Thymus (tissue), 11 donors: ENCODE measurements at regions not wholly inside any gene's neighbourhood (a gene's known extent, or its start where the extent isn't known, plus 50 kb on each side); places are given as distances from the start of the nearest gene placed in this dataset.

Experiments used
- DNase-seq, 9 donors: peaks; one replicate each; pipeline ENCODE4 v3.0.0-alpha.2; 2013; ENCODE audit warnings: low spot score in 9 of 9, low read depth in 6 of 9, missing footprints in 1 of 9
- H3K27ac ChIP-seq, 2 donors: one replicate each; pipeline ENCODE4 v1.5.1; 2013; ENCODE audit warnings: control low read depth in 1 of 2, low read depth in 1 of 2, low read length in 1 of 2, mild to moderate bottlenecking in 1 of 2, moderate library complexity in 1 of 2
- H3K27me3 ChIP-seq, 2 donors: one replicate each; pipeline ENCODE4 v1.5.1; 2013; ENCODE audit warnings: low read length in 1 of 2; ENCODE audit not compliant: control insufficient read depth in 2 of 2, insufficient read depth in 1 of 2
- H3K36me3 ChIP-seq, 2 donors: one replicate each; pipeline ENCODE4 v1.5.1; 2013; ENCODE audit warnings: low read length in 1 of 2, mild to moderate bottlenecking in 1 of 2, moderate library complexity in 1 of 2; ENCODE audit not compliant: control insufficient read depth in 2 of 2, insufficient read depth in 2 of 2
- H3K4me1 ChIP-seq, 2 donors: one replicate each; pipeline ENCODE4 v1.5.1; 2013; ENCODE audit warnings: low read length in 2 of 2; ENCODE audit not compliant: control insufficient read depth in 2 of 2, insufficient read depth in 2 of 2
- H3K4me3 ChIP-seq, 2 donors: one replicate each; pipeline ENCODE4 v1.5.1; 2013; ENCODE audit warnings: low read length in 2 of 2, control low read depth in 1 of 2, mild to moderate bottlenecking in 1 of 2
- H3K9me3 ChIP-seq, 2 donors: one replicate each; pipeline ENCODE4 v1.5.1; 2013; ENCODE audit warnings: low read length in 1 of 2, mild to moderate bottlenecking in 1 of 2; ENCODE audit not compliant: control insufficient read depth in 2 of 2, insufficient read depth in 1 of 2
- WGBS: extraction: QIAGEN DNeasy Blood & Tissue Kit; methylation state at CpG from one replicate; pipeline ENCODE4 v1.1.7; 2013; 5-methylcytosine and 5-hydroxymethylcytosine counted together
- donor health status: healthy.

DNA sequence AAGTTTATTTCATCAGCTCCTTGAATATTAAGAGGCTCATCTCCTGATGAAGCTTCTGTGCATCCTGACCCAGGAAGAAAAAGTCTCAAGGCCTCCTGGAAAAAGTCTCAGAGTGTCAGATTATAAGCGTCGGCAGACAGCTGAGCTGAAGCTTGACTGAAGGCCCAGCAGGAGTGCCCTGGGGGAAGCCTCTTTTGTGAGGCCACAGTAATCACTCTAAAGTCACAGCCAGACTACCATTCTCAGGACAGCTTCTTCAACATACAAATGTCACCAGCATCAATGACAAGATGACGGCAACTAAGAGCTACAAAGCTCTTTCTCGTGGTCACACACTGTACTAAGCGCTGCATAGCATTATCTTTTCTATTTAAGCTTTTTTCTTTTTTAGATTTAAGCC lies 72.7 kb upstream of the LRRN1 start:
- Histone ChIP-seq H3K27me3 (no peaks in the 10 kb centered on the region), H3K4me3 (no peak overlapping the region), H3K36me3 (no peaks in the 10 kb centered on the region), H3K27ac (no peak overlapping the region), H3K4me1 (no peaks in the 10 kb centered on the region), H3K9me3 (no peaks in the 10 kb centered on the region)
- 78% methylated on average over 5 of the region's 5 CpGs for WGBS
- DNase-seq, result no peak

DNA sequence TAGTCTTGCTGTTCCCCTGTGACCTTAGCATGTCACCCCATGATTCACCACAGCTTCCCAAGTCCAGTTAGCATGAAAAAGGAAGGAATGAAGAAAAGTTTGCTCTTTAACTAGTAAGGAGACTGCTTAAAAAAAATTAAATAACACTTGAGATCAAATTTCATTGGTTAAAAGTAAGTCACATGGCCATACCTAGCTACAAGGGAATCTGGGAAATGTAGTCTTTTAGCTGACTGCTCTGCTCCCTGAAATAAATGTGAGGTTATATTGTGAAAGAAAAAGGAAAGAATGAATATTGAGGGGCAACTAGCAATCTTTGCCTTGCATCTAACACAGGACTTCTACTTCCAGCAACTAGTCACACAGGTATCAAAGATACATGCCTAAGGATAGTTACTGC lies 84.7 kb upstream of the LRRN1 start:
- DNase-seq, result no peak
- no peaks in the 10 kb centered on the region for H3K27me3 ChIP-seq
- H3K36me3 ChIP-seq, result no peaks in the 10 kb centered on the region
- H3K4me1 ChIP-seq, result no peaks in the 10 kb centered on the region
- no peak overlapping the region for H3K4me3 ChIP-seq
- H3K9me3 ChIP-seq, result peaks cover 0 to 6% of the 10 kb centered on the region in 2 donors
- H3K27ac ChIP-seq, result no peak overlapping the region

DNA sequence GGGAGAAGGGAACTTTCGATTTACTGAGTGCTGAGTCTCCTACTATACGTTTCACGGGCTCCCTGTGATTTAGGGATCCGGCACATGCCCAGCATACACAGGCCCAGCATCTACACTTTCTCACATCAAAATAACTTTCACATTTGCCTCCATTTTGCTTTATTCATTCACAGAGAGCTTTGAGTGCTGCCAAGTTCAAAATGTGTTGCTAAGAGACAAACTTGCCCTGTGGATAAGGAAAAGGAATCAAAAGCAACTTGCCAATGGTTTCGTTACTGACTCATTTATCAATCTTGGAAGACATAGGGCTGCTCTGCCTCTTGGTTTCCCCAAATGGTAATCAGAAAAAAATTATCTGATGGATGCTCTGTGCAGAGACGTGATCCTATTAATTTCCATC lies 86.3 kb upstream of the LRRN1 start:
- DNase-seq, result no peak
- WGBS, result 96% methylated on average over 6 of the region's 6 CpGs
- Histone ChIP-seq H3K4me3 (no peak overlapping the region), H3K27me3 (no peaks in the 10 kb centered on the region), H3K27ac (no peak overlapping the region), H3K4me1 (no peaks in the 10 kb centered on the region), H3K36me3 (no peaks in the 10 kb centered on the region), H3K9me3 (peaks cover 0 to 2% of the 10 kb centered on the region in 2 donors)

DNA sequence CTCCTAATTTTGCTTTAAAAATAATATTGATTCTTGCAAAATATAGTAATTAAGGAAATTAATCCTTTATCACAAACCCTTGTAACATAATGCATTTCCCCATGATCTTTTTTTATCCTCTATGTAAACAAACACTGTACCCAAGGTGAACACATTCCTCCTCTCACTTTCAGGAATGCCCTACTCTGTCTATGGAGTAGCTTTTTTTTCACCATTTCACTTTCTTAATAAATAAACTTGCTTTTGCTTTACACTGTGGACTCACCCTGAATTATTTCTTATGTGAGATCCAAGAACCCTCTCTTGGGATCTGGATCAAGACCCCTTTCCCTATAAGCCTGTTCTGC lies 90.5 kb upstream of the LRRN1 start:
- DNase-seq, result no peak
- H3K9me3 ChIP-seq, result peaks cover 0 to 2% of the 10 kb centered on the region in 2 donors
- H3K4me1 ChIP-seq, result no peaks in the 10 kb centered on the region
- H3K27ac ChIP-seq, result no peak overlapping the region
- no peaks in the 10 kb centered on the region for H3K36me3 ChIP-seq
- H3K27me3 ChIP-seq, result no peaks in the 10 kb centered on the region
- H3K4me3 ChIP-seq, result no peak overlapping the region

DNA sequence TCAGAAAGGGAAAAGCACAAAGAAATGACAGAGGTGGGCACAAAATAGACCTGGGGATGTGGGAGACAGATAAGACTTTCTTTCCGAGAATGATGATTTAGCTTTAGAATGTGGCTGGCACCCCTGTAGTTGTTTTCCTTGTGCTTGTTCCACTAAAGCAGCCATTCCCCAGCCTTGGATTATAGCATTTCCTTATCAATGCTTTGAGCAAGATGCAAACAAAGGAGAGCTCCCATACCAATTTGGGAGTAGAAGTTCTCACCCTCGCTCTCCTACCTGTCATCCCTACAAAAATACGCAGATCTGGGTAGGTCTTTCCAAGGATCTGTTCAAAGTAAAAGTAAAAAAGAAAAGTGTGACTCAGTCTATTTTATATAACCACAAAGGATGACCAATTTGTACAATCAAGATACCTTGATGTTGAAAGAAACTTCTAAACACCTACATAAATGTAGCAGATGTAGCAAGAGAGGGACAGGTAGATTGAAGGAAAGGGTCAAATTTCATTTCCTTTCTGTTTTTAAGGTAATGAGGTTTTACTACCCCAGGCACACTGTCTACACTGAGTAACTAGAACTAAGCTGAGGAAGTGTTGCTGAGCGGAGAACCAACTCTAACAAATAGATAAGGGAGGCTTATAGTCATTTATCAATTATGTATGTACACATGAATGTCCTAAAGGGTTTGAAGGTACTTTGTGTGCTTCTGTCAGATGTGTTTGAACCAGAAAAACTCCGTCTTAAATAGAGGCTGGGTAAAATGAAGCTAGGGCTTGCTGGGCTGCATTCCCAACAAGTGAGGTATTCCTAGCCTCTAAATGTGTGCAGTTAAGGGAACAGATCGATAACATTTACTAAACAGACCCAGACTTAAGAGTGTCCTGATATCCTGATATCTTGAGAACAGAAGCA lies 91.1 kb upstream of the LRRN1 start:
- H3K36me3 ChIP-seq, result no peaks in the 10 kb centered on the region
- no peak overlapping the region for H3K4me3 ChIP-seq
- WGBS, result 94% methylated on average over 6 of the region's 6 CpGs
- no peak for DNase-seq
- no peak overlapping the region for H3K27ac ChIP-seq
- H3K27me3 ChIP-seq, result no peaks in the 10 kb centered on the region
- no peaks in the 10 kb centered on the region for H3K4me1 ChIP-seq
- no peaks in the 10 kb centered on the region for H3K9me3 ChIP-seq

DNA sequence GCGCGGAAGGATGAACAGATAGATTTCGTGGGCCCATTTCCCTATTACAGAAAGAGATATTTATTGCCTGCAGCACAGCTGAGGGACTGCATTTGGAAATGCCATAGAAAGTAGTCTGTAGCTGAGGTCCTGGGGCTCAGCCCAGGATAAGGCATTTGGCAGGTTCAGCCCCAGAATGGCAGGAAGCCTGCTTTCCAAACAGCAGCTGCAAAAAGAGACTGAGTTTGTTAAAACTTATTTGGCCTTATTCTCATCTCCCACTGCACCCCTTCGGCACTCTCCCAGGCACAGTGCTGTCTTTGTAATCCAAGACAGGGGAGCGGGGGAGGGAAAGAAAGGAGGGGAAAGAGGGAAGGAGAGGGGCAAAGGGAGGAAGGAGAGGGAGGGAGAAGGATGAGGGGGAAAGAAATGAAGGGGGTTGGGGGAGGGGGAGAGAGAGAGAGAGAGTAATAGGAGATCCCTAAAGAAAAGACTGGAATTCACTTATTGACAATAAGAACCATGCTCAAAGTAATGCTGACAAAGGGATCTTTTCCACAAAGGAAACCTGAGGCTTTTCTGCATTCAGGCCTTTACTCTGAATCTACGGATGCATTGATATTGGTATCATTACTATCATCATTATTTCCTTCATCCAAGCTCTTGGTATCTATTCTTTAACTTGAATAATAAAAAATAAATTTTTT lies 94.0 kb upstream of the LRRN1 start:
- Histone ChIP-seq H3K36me3 (no peaks in the 10 kb centered on the region), H3K9me3 (no peaks in the 10 kb centered on the region), H3K4me3 (no peak overlapping the region), H3K4me1 (no peaks in the 10 kb centered on the region), H3K27me3 (no peaks in the 10 kb centered on the region), H3K27ac (no peak overlapping the region)
- WGBS, result 61% methylated on average over 6 of the region's 6 CpGs
- DNase-seq, result no peak

DNA sequence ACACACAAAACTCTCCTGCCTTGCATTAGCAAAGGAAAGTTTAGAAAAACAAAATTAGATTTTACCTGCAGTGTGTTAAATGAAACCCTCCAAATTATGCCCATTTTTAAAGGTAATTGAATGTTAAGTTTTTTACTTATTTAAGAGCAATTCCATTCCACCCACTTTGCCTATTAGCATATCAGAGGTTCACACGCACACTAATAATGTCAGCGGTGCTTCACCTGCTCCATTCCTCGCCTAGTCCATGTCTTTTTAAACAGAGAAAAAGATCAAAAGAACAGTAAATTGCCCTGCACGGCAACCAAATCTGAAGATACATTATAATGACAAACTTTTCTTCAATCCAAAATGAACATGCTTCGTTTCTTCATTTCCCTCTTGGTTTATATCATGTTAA lies 97.3 kb upstream of the LRRN1 start:
- 97% methylated on average over 5 of the region's 5 CpGs for WGBS

DNA sequence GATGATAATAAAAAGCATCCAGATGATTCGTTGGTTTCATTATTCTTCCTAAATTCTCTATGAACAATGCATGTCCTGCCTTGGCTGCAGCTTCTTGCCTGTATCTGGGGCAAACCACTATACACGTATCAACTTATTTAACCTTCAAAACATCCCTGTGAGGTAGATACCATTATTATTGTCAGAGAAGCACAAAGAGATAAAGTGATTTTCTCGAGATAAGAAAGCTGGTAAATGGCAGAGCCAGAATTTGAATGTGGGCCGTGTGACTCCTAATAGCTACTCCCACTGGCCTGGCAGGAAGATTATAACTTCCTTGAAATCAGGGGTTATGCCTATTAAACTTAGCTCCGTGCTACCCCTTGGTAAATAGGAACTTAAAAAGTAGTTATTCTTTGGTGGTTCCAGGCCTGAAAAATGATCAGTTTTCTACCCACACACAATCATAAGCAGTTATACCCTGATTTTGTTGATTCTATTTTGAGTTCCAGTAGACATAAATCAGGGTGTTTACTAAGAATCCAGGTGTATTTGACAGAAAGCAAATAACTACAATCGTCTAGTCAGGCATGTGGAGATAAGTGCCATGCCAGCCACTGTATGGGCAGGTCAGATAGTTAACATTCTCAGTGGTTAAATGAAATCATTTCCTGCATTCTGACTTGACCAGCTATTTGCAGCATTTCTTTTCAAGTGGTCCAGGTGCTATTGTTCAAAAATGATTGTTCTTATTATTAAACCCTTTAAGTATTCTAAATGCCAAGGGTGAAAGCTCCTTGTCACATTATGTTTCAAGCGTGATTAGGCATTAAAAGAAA lies 99.2 kb upstream of the LRRN1 start:
- Histone ChIP-seq H3K27ac (no peak overlapping the region), H3K36me3 (no peaks in the 10 kb centered on the region), H3K27me3 (no peaks in the 10 kb centered on the region), H3K4me3 (no peak overlapping the region), H3K9me3 (no peaks in the 10 kb centered on the region), H3K4me1 (no peaks in the 10 kb centered on the region)
- no peak for DNase-seq
- 90% methylated on average over 7 of the region's 7 CpGs for WGBS

More for the DNA sequence above, 97.3 kb upstream of the LRRN1 start:
- Histone ChIP-seq H3K9me3 (no peaks in the 10 kb centered on the region), H3K4me1 (no peaks in the 10 kb centered on the region), H3K36me3 (no peaks in the 10 kb centered on the region), H3K4me3 (no peak overlapping the region), H3K27ac (no peak overlapping the region), H3K27me3 (no peaks in the 10 kb centered on the region)
- DNase-seq, result no peak

DNA sequence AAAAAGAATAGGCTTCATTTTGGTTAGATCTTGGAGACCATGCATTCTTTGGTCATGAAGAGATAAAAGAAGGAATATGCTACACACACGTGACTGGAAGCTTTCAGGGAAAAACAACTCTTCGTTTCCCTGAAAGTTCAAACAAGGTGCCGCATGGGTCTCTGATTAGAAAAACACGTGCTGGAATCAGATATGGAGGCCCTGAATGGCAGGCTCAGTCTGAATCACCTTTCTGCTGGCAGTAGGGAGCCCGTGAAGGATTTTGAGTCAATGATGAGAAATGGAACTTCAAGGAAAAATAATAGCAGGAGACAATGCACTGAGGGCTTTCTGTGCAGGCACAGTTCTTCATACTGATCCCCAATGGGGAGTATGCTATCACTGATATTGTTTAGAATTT lies 99.8 kb upstream of the LRRN1 start:
- Histone ChIP-seq H3K4me1 (no peaks in the 10 kb centered on the region), H3K36me3 (no peaks in the 10 kb centered on the region), H3K27me3 (no peaks in the 10 kb centered on the region), H3K4me3 (no peak overlapping the region), H3K27ac (no peak overlapping the region), H3K9me3 (no peaks in the 10 kb centered on the region)
- 93% methylated on average over 5 of the region's 5 CpGs for WGBS
- no peak for DNase-seq
